MM.1S (cell line): ENCODE measurements at regions not wholly inside any gene's neighbourhood (a gene's known extent, or its start where the extent isn't known, plus 50 kb on each side); places are given as distances from the start of the nearest gene placed in this dataset.

Source experiments
- DNase-seq: peaks from one replicate; pipeline ENCODE4 v3.0.0-alpha.2; 2015
- H2AFZ ChIP-seq: fragments of 300-600 bp; sonication (generic); 2 replicates; pipeline ENCODE4 v1.6.0; 2016; ENCODE audit warnings: antibody characterized with exemption, low read length
- H3F3A ChIP-seq: fragments of 300-600 bp; sonication (generic); 2 replicates; pipeline ENCODE4 v1.6.1; 2016; ENCODE audit warnings: mild to moderate bottlenecking, antibody characterized with exemption, low read length, moderate library complexity, mixed read lengths; ENCODE audit not compliant: insufficient read depth
- H3K27ac ChIP-seq: fragments of 300-600 bp; sonication (generic); 2 replicates; pipeline ENCODE4 v1.5.1; 2016; ENCODE audit warnings: mild to moderate bottlenecking, low read length
- H3K27me3 ChIP-seq: fragments of 300-600 bp; sonication (generic); replicated peaks from 2 replicates; pipeline ENCODE4 v1.6.0; 2016; ENCODE audit warnings: low read length; ENCODE audit not compliant: insufficient read depth
- H3K36me3 ChIP-seq: fragments of 300-600 bp; sonication (generic); replicated peaks from 2 replicates; pipeline ENCODE4 v1.6.1; 2016; ENCODE audit warnings: mild to moderate bottlenecking, low read length, mixed read lengths; ENCODE audit not compliant: insufficient read depth
- H3K4me1 ChIP-seq: fragments of 300-600 bp; sonication (generic); 2 replicates; pipeline ENCODE4 v1.6.1; 2016; ENCODE audit warnings: low read length, mixed read lengths
- H3K4me2 ChIP-seq: fragments of 300-600 bp; sonication (generic); 2 replicates; pipeline ENCODE4 v1.6.0; 2016; ENCODE audit warnings: low read depth, low read length
- H3K4me3 ChIP-seq: fragments of 300-600 bp; sonication (generic); 2 replicates; pipeline ENCODE4 v1.5.1; 2016; ENCODE audit warnings: low read length, mixed read lengths
- H3K79me2 ChIP-seq: fragments of 300-600 bp; sonication (generic); 2 replicates; pipeline ENCODE4 v1.6.1; 2016; ENCODE audit warnings: mixed run types, low read length, mixed read lengths
- H3K9ac ChIP-seq: fragments of 300-600 bp; sonication (generic); 2 replicates; pipeline ENCODE4 v1.6.1; 2016; ENCODE audit warnings: low read length, mixed read lengths
- H3K9me2 ChIP-seq: fragments of 300-600 bp; sonication (generic); replicated peaks from 2 replicates; pipeline ENCODE4 v1.6.1; 2016; ENCODE audit warnings: mild to moderate bottlenecking, low read length, mixed read lengths; ENCODE audit not compliant: insufficient read depth
- H3K9me3 ChIP-seq: fragments of 300-600 bp; sonication (generic); replicated peaks from 2 replicates; pipeline ENCODE4 v1.6.1; 2016; ENCODE audit warnings: mild to moderate bottlenecking, low read length, mixed read lengths; ENCODE audit not compliant: insufficient read depth
- H4K20me1 ChIP-seq: fragments of 300-600 bp; sonication (generic); 2 replicates; pipeline ENCODE4 v1.6.1; 2016; ENCODE audit warnings: mild to moderate bottlenecking, low read length, moderate library complexity, mixed read lengths; ENCODE audit not compliant: insufficient read depth
- EZH2 ChIP-seq: fragments of 300-600 bp; sonication (generic); optimal IDR thresholded peaks from 2 replicates; pipeline ENCODE3; 2017; ENCODE audit warnings: low read depth, mild to moderate bottlenecking, antibody characterized with exemption, low read length, mixed read lengths
- EZH2phosphoT487 ChIP-seq: fragments of 300-600 bp; sonication (generic); IDR thresholded peaks from 2 replicates; pipeline ENCODE4 v1.6.1; 2018; ENCODE audit warnings: antibody characterized with exemption, low read length
- TF ChIP-seq, protein P1 (sequence below): fragments of 300-600 bp; sonication (generic); IDR thresholded peaks from 2 replicates; pipeline ENCODE4 v1.5.1; 2016; ENCODE audit warnings: antibody characterized with exemption, low read length, mixed read lengths

DNA sequence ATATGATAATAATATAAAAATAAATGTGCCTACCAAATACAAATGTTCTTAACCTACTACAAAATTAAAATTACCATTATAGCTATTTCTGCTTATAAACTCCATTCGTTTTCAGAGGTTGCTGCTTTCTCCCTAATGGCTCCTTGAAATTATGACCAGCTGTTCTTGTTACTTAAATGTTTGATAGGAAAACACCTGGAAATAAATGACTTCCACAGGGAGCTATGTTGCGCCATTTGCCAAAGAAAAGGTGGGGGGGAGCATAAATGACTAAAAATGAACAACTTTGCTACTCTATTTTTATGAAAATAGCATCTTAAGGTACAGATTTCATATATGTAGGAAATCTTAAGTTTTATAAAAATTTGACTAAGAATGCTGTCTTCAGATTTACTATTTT lies 157.5 kb upstream of the MON1B start:
- Histone ChIP-seq H3K36me3 (no peaks in the 10 kb centered on the region), H3K9me3 (no peaks in the 10 kb centered on the region), H3K4me2 (no peak overlapping the region), H3F3A (no peaks in the 10 kb centered on the region), H3K9me2 (no peaks in the 10 kb centered on the region), H3K27me3 (no peaks in the 10 kb centered on the region), H3K9ac (no peak overlapping the region), H3K79me2 (no peaks in the 10 kb centered on the region), H3K4me3 (no peak overlapping the region), H2AFZ (no peak overlapping the region), H3K4me1 (no peaks in the 10 kb centered on the region), H3K27ac (no peak overlapping the region), H4K20me1 (no peaks in the 10 kb centered on the region)
- no peak for DNase-seq
- TF ChIP-seq, protein P1, sequence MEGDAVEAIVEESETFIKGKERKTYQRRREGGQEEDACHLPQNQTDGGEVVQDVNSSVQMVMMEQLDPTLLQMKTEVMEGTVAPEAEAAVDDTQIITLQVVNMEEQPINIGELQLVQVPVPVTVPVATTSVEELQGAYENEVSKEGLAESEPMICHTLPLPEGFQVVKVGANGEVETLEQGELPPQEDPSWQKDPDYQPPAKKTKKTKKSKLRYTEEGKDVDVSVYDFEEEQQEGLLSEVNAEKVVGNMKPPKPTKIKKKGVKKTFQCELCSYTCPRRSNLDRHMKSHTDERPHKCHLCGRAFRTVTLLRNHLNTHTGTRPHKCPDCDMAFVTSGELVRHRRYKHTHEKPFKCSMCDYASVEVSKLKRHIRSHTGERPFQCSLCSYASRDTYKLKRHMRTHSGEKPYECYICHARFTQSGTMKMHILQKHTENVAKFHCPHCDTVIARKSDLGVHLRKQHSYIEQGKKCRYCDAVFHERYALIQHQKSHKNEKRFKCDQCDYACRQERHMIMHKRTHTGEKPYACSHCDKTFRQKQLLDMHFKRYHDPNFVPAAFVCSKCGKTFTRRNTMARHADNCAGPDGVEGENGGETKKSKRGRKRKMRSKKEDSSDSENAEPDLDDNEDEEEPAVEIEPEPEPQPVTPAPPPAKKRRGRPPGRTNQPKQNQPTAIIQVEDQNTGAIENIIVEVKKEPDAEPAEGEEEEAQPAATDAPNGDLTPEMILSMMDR, result no peak
- no peak for TF ChIP-seq EZH2
- no peak for TF ChIP-seq EZH2phosphoT487

GRCh38 chr16:77035361-77035760 lies 155.6 kb upstream of the MON1B start:
- H3K79me2 ChIP-seq, result no peaks in the 10 kb centered on the region
- H3K27ac ChIP-seq, result no peak overlapping the region
- no peak overlapping the region for H3K4me2 ChIP-seq
- no peaks in the 10 kb centered on the region for H4K20me1 ChIP-seq
- TF ChIP-seq EZH2phosphoT487 (no peak), EZH2 (no peak)
- TF ChIP-seq, protein P1, result no peak
- H3F3A ChIP-seq, result no peaks in the 10 kb centered on the region
- no peaks in the 10 kb centered on the region for H3K4me1 ChIP-seq
- no peak overlapping the region for H3K9ac ChIP-seq
- H3K9me2 ChIP-seq, result no peaks in the 10 kb centered on the region
- H3K9me3 ChIP-seq, result no peaks in the 10 kb centered on the region
- H3K36me3 ChIP-seq, result no peaks in the 10 kb centered on the region
- H3K4me3 ChIP-seq, result no peak overlapping the region
- DNase-seq, result no peak
- H3K27me3 ChIP-seq, result no peaks in the 10 kb centered on the region
- H2AFZ ChIP-seq, result no peak overlapping the region

GRCh38 chr16:77037696-77038347 lies 153.2 kb upstream of the MON1B start:
- Histone ChIP-seq H3K27me3 (no peaks in the 10 kb centered on the region), H3F3A (no peaks in the 10 kb centered on the region), H3K4me2 (no peak overlapping the region), H3K36me3 (no peaks in the 10 kb centered on the region), H3K4me3 (no peak overlapping the region), H3K9me3 (no peaks in the 10 kb centered on the region), H3K9me2 (no peaks in the 10 kb centered on the region), H3K9ac (no peak overlapping the region), H3K4me1 (no peaks in the 10 kb centered on the region), H2AFZ (no peak overlapping the region), H3K79me2 (no peaks in the 10 kb centered on the region), H4K20me1 (no peaks in the 10 kb centered on the region), H3K27ac (no peak overlapping the region)
- no peak for DNase-seq
- TF ChIP-seq EZH2 (no peak), EZH2phosphoT487 (no peak)
- TF ChIP-seq, protein P1, result no peak
